Posterior vena cava (tissue), 2 donors: ENCODE measurements at regions not wholly inside any gene's neighbourhood (a gene's known extent, or its start where the extent isn't known, plus 50 kb on each side); places are given as distances from the start of the nearest gene placed in this dataset.
"Not testable (repeated sequence)": the region's sequence is repeated elsewhere in the genome, so short reads cannot be mapped to it uniquely, and the experiment has no call there.

Source experiments
- DNase-seq: peaks from one replicate; pipeline ENCODE4 v3.0.0-alpha.2; 2020; ENCODE audit warnings: low spot score
- intact Hi-C, 2 donors: fragments of 100-400 bp; cut with DNase I; formaldehyde crosslinking; loops; one replicate each; pipeline versions ENCODE4 v1.14.1 to v1.14.2; 2022 to 2023
- donor health status: DM: yes; HTN: yes; CAD: no.
- donor health status: DM: yes; HTN: yes; CAD: no.

- intact Hi-C loops = no loop called here
Measured at GRCh38 chr16:59697236-59697635, 963.1 kb upstream of the GOT2 start.

GRCh38 chr16:59696495-59696894, 962.4 kb upstream of the GOT2 start:
- intact Hi-C loops = no loop called here
- no peak for DNase-seq

More at GRCh38 chr16:59697236-59697635, 963.1 kb upstream of the GOT2 start:
- DNase-seq = no peak

- no peak for DNase-seq
- intact Hi-C loops = no loop called here
Measured at GRCh38 chr16:59690216-59690615, 956.1 kb upstream of the GOT2 start.

- intact Hi-C loops = no loop called here
- DNase-seq = no peak
Measured at GRCh38 chr16:59688006-59688405, 953.9 kb upstream of the GOT2 start.

GRCh38 chr16:59686405-59686804, 952.3 kb upstream of the GOT2 start:
- intact Hi-C loops = no loop called here
- DNase-seq = no peak

GRCh38 chr16:59684911-59685310, 950.8 kb upstream of the GOT2 start:
- no peak for DNase-seq
- intact Hi-C loops = no loop called here

- intact Hi-C loops = no loop called here
Measured at GRCh38 chr16:59683709-59684108, 949.6 kb upstream of the GOT2 start.

GRCh38 chr16:59665618-59666220, 931.6 kb upstream of the GOT2 start:
- intact Hi-C loops = no loop called here
- no peak for DNase-seq

More at GRCh38 chr16:59683709-59684108, 949.6 kb upstream of the GOT2 start:
- no peak for DNase-seq

GRCh38 chr16:59658572-59658971, 924.5 kb upstream of the GOT2 start:
- intact Hi-C loops = no loop called here
- DNase-seq = no peak

GRCh38 chr16:59655031-59655430, 920.9 kb upstream of the GOT2 start:
- no peak for DNase-seq
- intact Hi-C loops = no loop called here

GRCh38 chr16:59654455-59654854, 920.3 kb upstream of the GOT2 start:
- intact Hi-C loops = no loop called here
- no peak for DNase-seq

- DNase-seq = no peak
- intact Hi-C loops = no loop called here
Measured at GRCh38 chr16:59651662-59652061, 917.5 kb upstream of the GOT2 start.

GRCh38 chr16:59645194-59645593, 911.1 kb upstream of the GOT2 start:
- intact Hi-C loops = loop anchor here in 1 of 2 donors (5.0 kb wide), 1 partner anchor 978 kb away; no protein-coding TSS in a partner anchor
- DNase-seq = no peak

- no peak for DNase-seq
- intact Hi-C loops = no loop called here
Measured at GRCh38 chr16:59635674-59636073, 901.6 kb upstream of the GOT2 start.

- DNase-seq = no peak
- intact Hi-C loops = no loop called here
Measured at GRCh38 chr16:59634951-59635350, 900.8 kb upstream of the GOT2 start.

GRCh38 chr16:59634004-59634579, 900.0 kb upstream of the GOT2 start:
- no peak for DNase-seq
- intact Hi-C loops = no loop called here

GRCh38 chr16:59632276-59632855, 898.2 kb upstream of the GOT2 start:
- DNase-seq = no peak
- intact Hi-C loops = no loop called here

GRCh38 chr16:59624381-59624780, 890.3 kb upstream of the GOT2 start:
- DNase-seq, intact Hi-C loops: not testable (repeated sequence)

- DNase-seq = no peak
- intact Hi-C loops = no loop called here
Measured at GRCh38 chr16:59614466-59615240, 880.5 kb upstream of the GOT2 start.

- DNase-seq, intact Hi-C loops: not testable (repeated sequence)
Measured at GRCh38 chr16:59612910-59613620, 878.9 kb upstream of the GOT2 start.
